ENCODE measurements at regions not wholly inside any gene's neighbourhood (a gene's known extent, or its start where the extent isn't known, plus 50 kb on each side); places are given as distances from the start of the nearest gene placed in this dataset.

GRCh38 chr18:8936619-8937018 is 165.9 kb upstream of the NDUFV2 start:
- WGBS = 82% methylated on average over 3 of the region's 3 CpGs
- no peaks in the 10 kb centered on the region for H3K9me3 ChIP-seq
- no peak overlapping the region for H3K27ac ChIP-seq
- TF ChIP-seq POLR2AphosphoS5 (IDR thresholded peaks at IDR 0.05) (no peak), POLR2A (IDR thresholded peaks at IDR 0.05) (no peak), CTCF (IDR thresholded peaks at IDR 0.05) (no peak), EP300 (IDR thresholded peaks at IDR 0.05) (no peak)
- H3K4me3 ChIP-seq = no peak overlapping the region
- no peak for DNase-seq (ENCODE audit: low spot score in 2 of 2)
- H3K4me1 ChIP-seq = peaks cover 5% of the 10 kb centered on the region
- H3K36me3 ChIP-seq = no peaks in the 10 kb centered on the region
- H3K27me3 ChIP-seq = no peaks in the 10 kb centered on the region

GRCh38 chr18:8937160-8938094 is 165.1 kb upstream of the NDUFV2 start:
- Histone ChIP-seq H3K27me3 (no peaks in the 10 kb centered on the region), H3K4me3 (no peak overlapping the region), H3K27ac (no peak overlapping the region), H3K36me3 (no peaks in the 10 kb centered on the region), H3K4me1 (peaks cover 5% of the 10 kb centered on the region), H3K9me3 (no peaks in the 10 kb centered on the region)
- WGBS = 78% methylated on average over 9 of the region's 9 CpGs
- no peak for TF ChIP-seq POLR2A (IDR thresholded peaks at IDR 0.05)
- no peak for TF ChIP-seq EP300 (IDR thresholded peaks at IDR 0.05)
- TF ChIP-seq CTCF (IDR thresholded peaks at IDR 0.05) = no peak
- no peak for TF ChIP-seq POLR2AphosphoS5 (IDR thresholded peaks at IDR 0.05)
- DNase-seq (ENCODE audit: low spot score in 2 of 2) = no peak

GRCh38 chr18:8938817-8939216 is 163.7 kb upstream of the NDUFV2 start:
- Histone ChIP-seq H3K9me3 (no peaks in the 10 kb centered on the region), H3K4me1 (peaks cover 5% of the 10 kb centered on the region), H3K27me3 (no peaks in the 10 kb centered on the region), H3K36me3 (no peaks in the 10 kb centered on the region), H3K27ac (no peak overlapping the region), H3K4me3 (no peak overlapping the region)
- TF ChIP-seq EP300 (IDR thresholded peaks at IDR 0.05) (no peak), CTCF (IDR thresholded peaks at IDR 0.05) (no peak)
- WGBS = 76% methylated on average over 7 of the region's 7 CpGs
- no peak for DNase-seq (ENCODE audit: low spot score in 2 of 2)

GRCh38 chr18:8942021-8942908 is 160.2 kb upstream of the NDUFV2 start:
- Histone ChIP-seq H3K4me1 (peaks cover 5% of the 10 kb centered on the region), H3K9me3 (no peaks in the 10 kb centered on the region), H3K27ac (no peak overlapping the region), H3K36me3 (no peaks in the 10 kb centered on the region), H3K27me3 (no peaks in the 10 kb centered on the region), H3K4me3 (no peak overlapping the region)
- TF ChIP-seq POLR2AphosphoS5 (IDR thresholded peaks at IDR 0.05) (no peak), CTCF (IDR thresholded peaks at IDR 0.05) (no peak), EP300 (IDR thresholded peaks at IDR 0.05) (no peak), POLR2A (IDR thresholded peaks at IDR 0.05) (no peak)
- no peak for DNase-seq (ENCODE audit: low spot score in 2 of 2)
- WGBS = 72% methylated on average over 6 of the region's 6 CpGs

All from suprapubic skin (tissue), 4 donors.